T-helper 1 cell treated with Interleukin-12 subunit alpha and Interleukin-12 subunit beta and Interleukin-4 antibody, amounts not matched to agents 30 μg/mL and 1 μg/mL, for 36 hours (primary cell): ENCODE measurements at regions not wholly inside any gene's neighbourhood (a gene's known extent, or its start where the extent isn't known, plus 50 kb on each side); places are given as distances from the start of the nearest gene placed in this dataset.

Source experiments
- H3K27ac Mint-ChIP-seq: one replicate; pipeline ENCODE4 v1.8.0; 2021; ENCODE audit warnings: mild to moderate bottlenecking, mixed read lengths
- H3K27me3 Mint-ChIP-seq: one replicate; pipeline ENCODE4 v1.8.0; 2021; ENCODE audit warnings: low read depth, mixed read lengths
- H3K36me3 Mint-ChIP-seq: one replicate; pipeline ENCODE4 v1.8.0; 2021; ENCODE audit warnings: low read depth, mixed read lengths
- H3K4me1 Mint-ChIP-seq: one replicate; pipeline ENCODE4 v1.8.0; 2021; ENCODE audit warnings: low read depth, mixed read lengths
- H3K4me3 Mint-ChIP-seq: one replicate; pipeline ENCODE4 v1.8.0; 2021; ENCODE audit warnings: mild to moderate bottlenecking, moderate library complexity, mixed read lengths
- H3K9me3 Mint-ChIP-seq: one replicate; pipeline ENCODE4 v1.8.0; 2021; ENCODE audit warnings: mixed read lengths

GRCh38 chr17:45677770-45678169 is 106.3 kb upstream of the CRHR1 start:
- H3K27ac Mint-ChIP-seq, result no peak overlapping the region
- no peaks in the 10 kb centered on the region for H3K36me3 Mint-ChIP-seq
- H3K4me3 Mint-ChIP-seq, result no peak overlapping the region
- H3K27me3 Mint-ChIP-seq, result no peaks in the 10 kb centered on the region
- H3K9me3 Mint-ChIP-seq, result no peaks in the 10 kb centered on the region
- no peaks in the 10 kb centered on the region for H3K4me1 Mint-ChIP-seq

DNA sequence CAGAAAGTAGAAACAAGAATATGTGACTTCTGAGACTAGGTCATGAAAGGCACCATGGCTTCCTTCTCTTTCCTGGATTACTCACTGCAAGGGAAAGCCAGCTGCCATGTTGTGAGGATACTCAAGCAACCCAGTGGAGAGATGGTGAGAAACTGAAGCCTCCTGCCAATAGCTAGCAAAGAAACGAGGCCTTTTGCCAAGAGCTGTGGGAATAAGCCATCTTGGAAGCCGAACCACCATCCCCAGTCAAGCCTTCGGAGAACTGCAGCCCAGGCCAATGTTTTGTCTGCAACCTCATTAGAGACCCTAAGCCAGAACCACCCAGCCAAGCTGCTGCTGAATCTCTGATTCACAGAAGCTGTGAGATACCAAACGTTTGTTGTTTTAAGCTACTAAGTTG is 104.7 kb upstream of the CRHR1 start:
- Mint-ChIP-seq H3K9me3 (no peaks in the 10 kb centered on the region), H3K4me1 (no peaks in the 10 kb centered on the region), H3K27me3 (no peaks in the 10 kb centered on the region), H3K36me3 (no peaks in the 10 kb centered on the region), H3K4me3 (no peak overlapping the region), H3K27ac (no peak overlapping the region)

DNA sequence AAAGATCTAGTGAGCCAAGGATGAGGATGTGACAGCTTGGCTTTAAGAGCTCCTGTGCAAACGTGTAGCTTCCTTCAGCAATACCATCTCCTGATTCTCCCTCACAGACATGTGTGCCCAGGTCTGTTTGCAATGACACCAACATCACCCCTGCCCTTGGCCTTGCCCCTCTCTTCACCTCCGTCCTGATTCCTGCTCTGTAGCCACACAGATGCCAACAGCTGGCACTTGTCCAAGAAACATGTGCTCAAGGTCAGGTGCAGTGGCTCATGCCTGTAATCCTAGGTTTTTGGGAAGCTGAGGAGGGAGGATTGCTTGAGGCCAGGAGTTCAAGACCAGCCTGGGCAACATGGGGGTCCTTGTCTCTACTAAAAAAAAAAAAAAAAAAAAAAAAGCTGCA is 103.8 kb upstream of the CRHR1 start:
- no peaks in the 10 kb centered on the region for H3K27me3 Mint-ChIP-seq

GRCh38 chr17:45681706-45682105 is 102.4 kb upstream of the CRHR1 start:
- no peak overlapping the region for H3K27ac Mint-ChIP-seq
- H3K9me3 Mint-ChIP-seq, result no peaks in the 10 kb centered on the region
- H3K4me1 Mint-ChIP-seq, result no peaks in the 10 kb centered on the region
- no peak overlapping the region for H3K4me3 Mint-ChIP-seq
- H3K36me3 Mint-ChIP-seq, result no peaks in the 10 kb centered on the region
- H3K27me3 Mint-ChIP-seq, result no peaks in the 10 kb centered on the region

More for the DNA sequence above, 103.8 kb upstream of the CRHR1 start:
- H3K27ac Mint-ChIP-seq, result no peak overlapping the region
- no peak overlapping the region for H3K4me3 Mint-ChIP-seq
- H3K9me3 Mint-ChIP-seq, result no peaks in the 10 kb centered on the region
- H3K36me3 Mint-ChIP-seq, result no peaks in the 10 kb centered on the region
- H3K4me1 Mint-ChIP-seq, result no peaks in the 10 kb centered on the region

DNA sequence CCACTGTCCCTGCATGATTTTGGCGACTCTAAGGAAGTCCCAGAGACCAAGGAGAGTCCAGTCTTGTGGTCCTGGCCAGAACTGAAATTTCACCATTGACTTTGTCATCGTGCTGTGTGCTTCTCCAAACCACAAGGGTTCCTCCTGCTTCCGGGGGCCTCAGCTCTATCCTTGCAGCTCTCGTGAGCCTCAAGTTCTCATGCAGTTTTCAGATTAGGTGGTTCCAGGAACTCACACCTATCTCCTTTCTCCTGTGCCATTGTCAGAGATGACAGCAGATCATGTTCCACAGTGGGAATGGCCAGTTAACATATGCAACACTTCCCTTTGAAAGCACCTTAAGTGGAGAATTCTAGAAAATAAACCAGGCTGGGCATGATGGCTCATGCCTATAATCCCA is 97.9 kb upstream of the CRHR1 start:
- no peaks in the 10 kb centered on the region for H3K9me3 Mint-ChIP-seq
- H3K4me1 Mint-ChIP-seq, result no peaks in the 10 kb centered on the region
- no peaks in the 10 kb centered on the region for H3K36me3 Mint-ChIP-seq
- H3K27me3 Mint-ChIP-seq, result peaks cover 24% of the 10 kb centered on the region
- no peak overlapping the region for H3K27ac Mint-ChIP-seq
- H3K4me3 Mint-ChIP-seq, result no peak overlapping the region

GRCh38 chr17:45687594-45687993 is 96.5 kb upstream of the CRHR1 start:
- H3K4me1 Mint-ChIP-seq, result no peaks in the 10 kb centered on the region
- no peak overlapping the region for H3K27ac Mint-ChIP-seq
- H3K4me3 Mint-ChIP-seq, result no peak overlapping the region

DNA sequence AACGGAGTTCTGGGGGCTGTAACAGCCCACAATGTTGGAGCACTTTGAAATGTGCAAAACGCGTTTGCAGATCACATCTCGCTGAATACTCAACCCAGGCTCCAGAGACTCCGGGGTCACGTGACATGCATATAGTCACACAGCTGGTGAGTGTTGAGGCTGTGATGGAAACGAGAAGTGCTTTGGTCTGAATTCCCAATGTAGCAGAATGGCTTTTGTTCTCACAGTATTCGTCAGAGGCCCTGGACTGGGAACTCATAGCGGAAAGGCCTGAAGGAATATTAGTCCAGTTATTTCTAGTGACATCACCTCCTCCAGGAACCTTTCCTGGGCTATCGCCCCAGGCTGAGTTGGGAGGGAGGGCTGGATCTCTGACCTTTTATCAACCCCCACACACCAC is 95.8 kb upstream of the CRHR1 start:
- H3K27ac Mint-ChIP-seq, result no peak overlapping the region
- H3K9me3 Mint-ChIP-seq, result no peaks in the 10 kb centered on the region
- peaks cover 33% of the 10 kb centered on the region for H3K27me3 Mint-ChIP-seq
- H3K36me3 Mint-ChIP-seq, result no peaks in the 10 kb centered on the region
- H3K4me3 Mint-ChIP-seq, result no peak overlapping the region
- H3K4me1 Mint-ChIP-seq, result no peaks in the 10 kb centered on the region

More at GRCh38 chr17:45687594-45687993, 96.5 kb upstream of the CRHR1 start:
- Mint-ChIP-seq H3K9me3 (no peaks in the 10 kb centered on the region), H3K27me3 (peaks cover 33% of the 10 kb centered on the region), H3K36me3 (no peaks in the 10 kb centered on the region)

DNA sequence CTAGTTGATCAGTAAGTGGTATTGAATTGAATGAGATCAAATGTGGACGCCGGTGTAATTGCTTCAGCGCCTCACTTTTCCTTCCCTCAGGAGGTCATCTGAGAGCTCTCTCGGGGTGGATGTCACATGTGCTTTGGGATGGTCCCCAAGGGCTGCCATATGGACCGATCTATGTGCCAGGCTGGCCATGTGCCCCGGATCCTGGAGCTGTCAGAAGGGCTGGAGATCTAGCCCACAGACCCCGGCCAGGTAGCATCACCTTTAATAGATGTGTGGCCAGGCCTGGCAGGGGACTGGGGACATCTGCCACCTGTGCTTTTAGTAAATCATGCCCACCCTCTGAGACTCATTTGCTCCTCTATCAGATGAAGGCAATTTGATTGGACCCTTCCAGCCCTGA is 95.3 kb upstream of the CRHR1 start:
- H3K9me3 Mint-ChIP-seq, result no peaks in the 10 kb centered on the region
- no peaks in the 10 kb centered on the region for H3K36me3 Mint-ChIP-seq
- H3K27me3 Mint-ChIP-seq, result peaks cover 33% of the 10 kb centered on the region
- no peaks in the 10 kb centered on the region for H3K4me1 Mint-ChIP-seq
- no peak overlapping the region for H3K27ac Mint-ChIP-seq
- H3K4me3 Mint-ChIP-seq, result no peak overlapping the region

DNA sequence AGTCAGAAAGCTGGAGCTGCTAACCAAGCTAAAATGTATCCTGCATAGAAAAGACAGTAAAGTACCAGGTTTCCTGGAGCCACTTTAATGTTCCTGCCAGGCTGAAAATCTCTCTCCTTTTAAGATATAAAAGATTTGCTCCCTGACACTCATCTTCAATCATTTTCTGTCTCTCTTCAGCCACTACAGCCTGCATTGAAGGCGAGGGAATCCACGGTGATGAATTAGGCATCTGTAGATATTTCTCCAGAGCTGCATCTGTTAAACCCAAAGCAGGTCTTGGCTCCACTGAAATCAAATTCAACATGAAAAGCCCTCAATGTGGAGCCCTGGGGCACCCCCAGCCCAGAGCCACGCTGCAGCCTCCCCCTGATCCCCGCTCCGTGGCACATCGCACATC is 94.7 kb upstream of the CRHR1 start:
- Mint-ChIP-seq H3K27me3 (peaks cover 35% of the 10 kb centered on the region), H3K4me1 (no peaks in the 10 kb centered on the region), H3K9me3 (no peaks in the 10 kb centered on the region), H3K36me3 (no peaks in the 10 kb centered on the region), H3K4me3 (no peak overlapping the region), H3K27ac (no peak overlapping the region)

- Mint-ChIP-seq H3K9me3 (no peaks in the 10 kb centered on the region), H3K4me3 (no peak overlapping the region), H3K36me3 (no peaks in the 10 kb centered on the region), H3K27me3 (peaks cover 42% of the 10 kb centered on the region), H3K4me1 (no peaks in the 10 kb centered on the region), H3K27ac (no peak overlapping the region)
These were observed 93.4 kb upstream of the CRHR1 start for GRCh38 chr17:45690625-45691275.

GRCh38 chr17:45692661-45693060 is 91.5 kb upstream of the CRHR1 start:
- no peak overlapping the region for H3K4me3 Mint-ChIP-seq
- no peaks in the 10 kb centered on the region for H3K36me3 Mint-ChIP-seq
- peaks cover 54% of the 10 kb centered on the region for H3K27me3 Mint-ChIP-seq
- H3K27ac Mint-ChIP-seq, result no peak overlapping the region
- no peaks in the 10 kb centered on the region for H3K4me1 Mint-ChIP-seq
- no peaks in the 10 kb centered on the region for H3K9me3 Mint-ChIP-seq

DNA sequence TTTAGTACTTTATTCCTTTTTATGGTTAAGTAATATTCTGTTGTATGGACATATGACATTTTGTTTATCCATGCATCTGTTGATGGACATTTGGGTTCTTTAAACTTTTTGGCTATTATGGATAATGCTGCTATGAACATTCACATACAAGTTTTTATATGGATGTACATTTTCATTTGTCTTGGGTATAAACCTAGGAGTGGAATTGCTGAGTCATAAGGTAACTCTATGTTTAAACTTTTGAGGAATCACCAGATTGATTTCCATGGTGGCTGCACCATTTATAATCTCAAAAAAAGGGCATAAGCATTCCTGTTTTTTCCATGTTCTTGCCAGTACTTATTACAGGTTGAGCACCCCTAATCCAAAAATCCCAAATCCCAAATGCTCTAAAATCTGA is 90.3 kb upstream of the CRHR1 start:
- Mint-ChIP-seq H3K27ac (no peak overlapping the region), H3K4me1 (no peaks in the 10 kb centered on the region), H3K4me3 (no peak overlapping the region), H3K9me3 (no peaks in the 10 kb centered on the region), H3K27me3 (peaks cover 58% of the 10 kb centered on the region), H3K36me3 (no peaks in the 10 kb centered on the region)

GRCh38 chr17:45696442-45696841 is 87.7 kb upstream of the CRHR1 start:
- H3K27me3 Mint-ChIP-seq, result peaks cover 42% of the 10 kb centered on the region
- no peaks in the 10 kb centered on the region for H3K36me3 Mint-ChIP-seq
- no peaks in the 10 kb centered on the region for H3K9me3 Mint-ChIP-seq
- no peak overlapping the region for H3K4me3 Mint-ChIP-seq
- no peak overlapping the region for H3K27ac Mint-ChIP-seq
- no peaks in the 10 kb centered on the region for H3K4me1 Mint-ChIP-seq

GRCh38 chr17:45697076-45697475 is 87.0 kb upstream of the CRHR1 start:
- peaks cover 38% of the 10 kb centered on the region for H3K27me3 Mint-ChIP-seq
- H3K4me1 Mint-ChIP-seq, result no peaks in the 10 kb centered on the region
- no peaks in the 10 kb centered on the region for H3K9me3 Mint-ChIP-seq
- H3K27ac Mint-ChIP-seq, result no peak overlapping the region
- H3K4me3 Mint-ChIP-seq, result no peak overlapping the region
- H3K36me3 Mint-ChIP-seq, result no peaks in the 10 kb centered on the region

DNA sequence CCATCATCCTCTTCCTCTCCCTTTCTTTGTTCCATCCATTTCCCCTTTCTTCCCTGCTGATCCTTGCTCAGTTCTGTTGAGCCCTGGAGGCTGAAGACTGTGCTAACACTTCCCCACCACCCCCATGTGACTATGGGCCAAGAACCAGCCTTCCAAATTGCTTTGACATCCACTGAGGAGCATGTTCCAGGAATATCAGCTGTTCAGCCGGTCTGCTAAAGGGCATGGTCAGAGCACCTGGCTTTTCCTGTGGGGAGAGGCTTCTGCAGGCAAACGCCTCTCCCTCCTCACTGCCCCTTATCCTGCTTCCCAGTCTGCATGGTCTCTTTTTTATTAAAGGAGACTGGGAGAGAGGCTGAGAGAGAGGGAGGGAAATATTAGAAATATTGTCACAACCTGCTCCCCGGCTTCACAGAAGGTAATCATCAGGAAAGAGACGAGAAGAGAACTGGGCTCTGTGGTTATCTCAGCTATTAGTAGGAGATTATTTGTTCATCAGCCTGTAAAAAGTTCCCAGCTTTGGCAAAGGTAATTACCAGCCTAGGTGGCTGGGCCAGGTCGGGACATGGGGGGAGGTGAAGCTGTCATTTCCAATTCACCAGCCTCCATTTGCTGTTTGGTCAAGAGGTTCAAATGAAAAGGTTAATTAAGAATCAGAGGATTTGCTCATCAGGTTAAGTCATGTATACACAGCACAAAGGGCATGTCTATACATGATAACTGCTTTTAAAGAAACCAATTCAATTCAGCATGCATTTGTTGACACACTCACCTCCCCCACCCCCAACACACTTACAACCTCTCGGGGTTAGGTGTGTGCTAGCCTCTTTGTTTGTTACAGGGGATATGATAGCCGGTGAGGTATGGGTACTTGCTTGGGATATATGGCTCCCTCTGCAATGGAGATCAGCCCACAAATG is 83.7 kb upstream of the CRHR1 start:
- no peaks in the 10 kb centered on the region for H3K9me3 Mint-ChIP-seq
- no peak overlapping the region for H3K4me3 Mint-ChIP-seq
- H3K4me1 Mint-ChIP-seq, result no peaks in the 10 kb centered on the region
- H3K27me3 Mint-ChIP-seq, result peaks cover 35% of the 10 kb centered on the region
- H3K27ac Mint-ChIP-seq, result no peak overlapping the region
- no peaks in the 10 kb centered on the region for H3K36me3 Mint-ChIP-seq
